DND-41 (cell line): ENCODE measurements at regions not wholly inside any gene's neighbourhood (a gene's known extent, or its start where the extent isn't known, plus 50 kb on each side); places are given as distances from the start of the nearest gene placed in this dataset.

Experiments
- EZH2 ChIP-seq: IDR thresholded peaks from 3 replicates; pipeline ENCODE4 v1.6.1; 2012; ENCODE audit warnings: borderline replicate concordance, low read depth, mild to moderate bottlenecking, moderate library complexity, low read length, inconsistent platforms; ENCODE audit not compliant: severe bottlenecking
- TF ChIP-seq, protein P1 (sequence below): IDR thresholded peaks from 2 replicates; pipeline ENCODE4 v1.5.1; 2012; ENCODE audit warnings: borderline replicate concordance, low read length, moderate library complexity, mild to moderate bottlenecking; ENCODE audit not compliant: poor library complexity, severe bottlenecking; ENCODE audit errors: extremely low read depth

DNA sequence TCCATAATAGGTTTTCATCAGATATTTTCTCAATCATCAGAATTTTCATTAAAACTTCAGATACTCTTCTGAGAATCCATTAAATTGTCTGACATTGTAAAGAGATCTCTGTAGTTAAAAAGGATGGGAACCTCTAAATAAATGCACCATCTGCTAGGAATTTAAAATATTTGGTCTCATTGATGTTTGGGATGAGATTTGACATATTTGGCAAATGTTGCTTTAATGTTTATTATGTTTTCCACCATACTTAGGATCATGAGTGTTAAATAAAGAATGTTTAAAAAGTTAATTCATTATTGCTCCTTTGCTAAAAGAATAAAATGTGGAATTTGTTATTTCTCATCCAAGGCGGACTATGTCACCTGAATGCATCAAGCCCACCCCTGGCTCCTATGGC, 85.5 kb upstream of the VANGL1 start:
- TF ChIP-seq, protein P1, sequence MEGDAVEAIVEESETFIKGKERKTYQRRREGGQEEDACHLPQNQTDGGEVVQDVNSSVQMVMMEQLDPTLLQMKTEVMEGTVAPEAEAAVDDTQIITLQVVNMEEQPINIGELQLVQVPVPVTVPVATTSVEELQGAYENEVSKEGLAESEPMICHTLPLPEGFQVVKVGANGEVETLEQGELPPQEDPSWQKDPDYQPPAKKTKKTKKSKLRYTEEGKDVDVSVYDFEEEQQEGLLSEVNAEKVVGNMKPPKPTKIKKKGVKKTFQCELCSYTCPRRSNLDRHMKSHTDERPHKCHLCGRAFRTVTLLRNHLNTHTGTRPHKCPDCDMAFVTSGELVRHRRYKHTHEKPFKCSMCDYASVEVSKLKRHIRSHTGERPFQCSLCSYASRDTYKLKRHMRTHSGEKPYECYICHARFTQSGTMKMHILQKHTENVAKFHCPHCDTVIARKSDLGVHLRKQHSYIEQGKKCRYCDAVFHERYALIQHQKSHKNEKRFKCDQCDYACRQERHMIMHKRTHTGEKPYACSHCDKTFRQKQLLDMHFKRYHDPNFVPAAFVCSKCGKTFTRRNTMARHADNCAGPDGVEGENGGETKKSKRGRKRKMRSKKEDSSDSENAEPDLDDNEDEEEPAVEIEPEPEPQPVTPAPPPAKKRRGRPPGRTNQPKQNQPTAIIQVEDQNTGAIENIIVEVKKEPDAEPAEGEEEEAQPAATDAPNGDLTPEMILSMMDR: no peak
- no peak for TF ChIP-seq EZH2
